Limb (tissue), 2 donors: ENCODE measurements at regions not wholly inside any gene's neighbourhood (a gene's known extent, or its start where the extent isn't known, plus 50 kb on each side); places are given as distances from the start of the nearest gene placed in this dataset.

Source experiments
- DNase-seq, 2 donors: peaks; one replicate each; pipeline ENCODE4 v3.0.0-alpha.2; 2016; ENCODE audit errors: extremely low spot score in 2 of 2

DNA sequence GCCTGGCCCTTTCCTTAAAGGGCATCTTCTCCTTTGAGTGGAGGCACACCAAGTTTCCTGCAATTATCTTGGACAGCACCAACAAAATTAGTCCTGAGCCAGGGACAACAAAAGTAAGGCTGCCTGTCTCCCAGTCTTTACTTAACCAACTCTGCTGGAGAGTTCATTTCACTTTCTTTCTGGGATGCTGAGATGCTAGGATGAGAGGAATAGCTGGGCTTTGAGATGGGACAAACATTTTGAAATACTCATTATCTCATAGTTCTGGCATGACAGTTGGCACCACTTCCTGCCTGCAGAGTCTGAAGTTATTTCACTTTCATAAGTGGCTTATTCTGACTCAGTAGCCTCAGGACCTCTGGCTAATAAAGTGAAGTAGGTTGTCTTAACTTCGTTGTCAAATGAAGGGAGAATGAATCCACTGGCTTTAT is 157.0 kb downstream of the C9orf152 start:
- no peak for DNase-seq

DNA sequence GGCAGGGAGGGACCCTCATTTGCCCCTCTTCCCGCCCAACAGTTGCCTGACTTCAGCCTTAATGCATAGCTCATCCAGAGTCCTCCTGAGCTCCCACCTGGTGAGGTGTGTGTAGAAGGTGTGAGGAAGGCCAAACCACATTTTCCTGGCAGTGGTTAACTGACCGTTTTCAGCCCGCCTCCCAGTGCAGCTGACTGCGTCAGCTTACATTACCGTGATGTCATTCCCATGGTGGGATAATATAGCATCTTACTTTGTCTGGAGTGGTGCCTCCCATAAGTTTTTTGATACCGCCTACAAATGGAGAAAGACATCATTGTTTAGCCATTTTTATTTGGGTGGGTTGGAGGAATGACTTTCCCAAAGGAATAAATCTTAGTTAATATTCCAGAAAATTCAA is 151.9 kb downstream of the C9orf152 start:
- no peak for DNase-seq

DNA sequence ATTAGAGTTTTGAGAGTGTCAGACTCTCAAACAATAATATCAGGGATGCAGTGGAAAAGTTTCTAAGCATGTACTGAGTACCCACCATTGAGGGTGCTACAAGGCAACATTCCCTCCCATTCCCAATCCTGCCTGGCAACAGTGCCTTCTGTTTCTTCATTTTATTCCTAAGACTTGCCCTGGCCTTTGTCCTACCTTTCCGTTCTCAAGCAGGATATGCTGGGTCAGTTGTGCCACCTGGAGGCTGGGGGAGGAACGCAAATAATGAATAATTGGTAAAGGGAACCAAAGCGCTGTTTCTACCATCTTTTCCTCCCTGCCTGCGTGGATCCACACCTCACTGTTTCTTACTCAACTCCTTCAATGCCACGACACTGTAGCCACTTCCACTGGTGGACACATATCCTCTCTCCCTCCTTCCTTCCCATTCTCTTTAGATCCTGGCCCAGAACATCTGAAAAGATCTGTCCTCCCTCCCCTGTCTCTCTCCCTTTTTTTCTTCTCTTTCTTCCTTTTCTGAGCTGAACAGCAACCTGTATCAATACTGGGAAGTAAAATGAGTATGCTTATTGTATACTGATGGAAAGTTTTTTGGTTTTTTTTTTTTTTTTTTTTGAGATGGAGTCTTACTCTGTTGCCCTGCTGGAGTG is 149.5 kb downstream of the C9orf152 start:
- DNase-seq = no peak

DNA sequence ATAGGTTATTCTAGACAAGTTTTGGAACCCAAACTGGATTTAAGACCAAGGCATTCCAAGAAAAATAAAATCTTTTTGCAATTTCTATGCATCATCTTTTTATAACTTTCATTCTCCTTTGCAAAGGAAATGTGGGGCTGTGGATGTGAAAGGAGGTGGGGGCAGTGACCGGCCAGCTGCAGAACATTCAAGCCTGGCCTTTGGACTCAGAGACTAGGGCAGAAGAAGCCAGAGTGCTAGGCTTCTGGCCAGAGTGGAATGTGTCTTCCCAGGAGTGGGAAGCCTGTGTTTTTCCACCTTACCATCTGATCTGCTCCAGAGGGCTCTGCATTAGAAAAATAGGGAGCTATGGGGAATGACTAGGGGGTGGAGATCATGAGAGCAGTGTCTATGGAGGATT is 148.5 kb downstream of the C9orf152 start:
- DNase-seq = no peak

DNA sequence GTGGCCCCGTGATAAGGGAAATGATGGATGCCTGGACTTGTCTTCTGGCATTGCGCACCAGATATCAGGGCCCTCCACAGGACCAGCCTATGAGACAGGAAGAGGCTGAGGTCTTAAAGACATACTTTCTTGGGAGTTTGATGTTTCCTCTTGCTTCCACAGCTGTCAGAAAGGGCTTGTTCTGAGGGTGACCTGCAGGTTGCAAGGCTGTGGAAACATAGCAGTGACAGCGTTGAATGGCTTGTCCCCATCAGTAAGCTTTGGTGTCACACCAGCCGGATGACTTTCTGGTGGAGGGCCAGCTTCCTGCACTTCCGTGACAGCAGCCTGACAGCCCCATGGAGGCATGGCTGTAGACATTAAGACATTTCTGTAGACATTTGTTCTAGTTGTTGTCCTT is 143.2 kb downstream of the C9orf152 start:
- DNase-seq = no peak

DNA sequence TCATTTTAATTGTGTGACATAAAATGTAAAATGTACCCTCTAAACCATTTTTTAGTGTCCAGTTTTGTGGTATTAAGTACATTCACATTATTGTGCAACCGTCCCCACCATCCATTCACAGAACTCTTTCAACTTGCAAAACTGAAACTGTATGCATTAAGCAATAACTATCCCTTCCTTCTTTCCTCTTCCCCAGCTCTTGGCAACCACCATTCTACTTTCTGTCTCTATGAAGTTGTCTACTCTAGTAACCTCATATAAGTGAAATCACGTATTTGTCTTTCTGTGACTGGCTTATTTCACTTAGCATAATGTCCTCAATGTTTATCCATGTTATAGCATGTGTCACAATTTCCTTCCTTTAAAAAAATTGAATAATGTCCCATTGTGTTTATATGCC is 142.4 kb downstream of the C9orf152 start:
- no peak for DNase-seq

DNA sequence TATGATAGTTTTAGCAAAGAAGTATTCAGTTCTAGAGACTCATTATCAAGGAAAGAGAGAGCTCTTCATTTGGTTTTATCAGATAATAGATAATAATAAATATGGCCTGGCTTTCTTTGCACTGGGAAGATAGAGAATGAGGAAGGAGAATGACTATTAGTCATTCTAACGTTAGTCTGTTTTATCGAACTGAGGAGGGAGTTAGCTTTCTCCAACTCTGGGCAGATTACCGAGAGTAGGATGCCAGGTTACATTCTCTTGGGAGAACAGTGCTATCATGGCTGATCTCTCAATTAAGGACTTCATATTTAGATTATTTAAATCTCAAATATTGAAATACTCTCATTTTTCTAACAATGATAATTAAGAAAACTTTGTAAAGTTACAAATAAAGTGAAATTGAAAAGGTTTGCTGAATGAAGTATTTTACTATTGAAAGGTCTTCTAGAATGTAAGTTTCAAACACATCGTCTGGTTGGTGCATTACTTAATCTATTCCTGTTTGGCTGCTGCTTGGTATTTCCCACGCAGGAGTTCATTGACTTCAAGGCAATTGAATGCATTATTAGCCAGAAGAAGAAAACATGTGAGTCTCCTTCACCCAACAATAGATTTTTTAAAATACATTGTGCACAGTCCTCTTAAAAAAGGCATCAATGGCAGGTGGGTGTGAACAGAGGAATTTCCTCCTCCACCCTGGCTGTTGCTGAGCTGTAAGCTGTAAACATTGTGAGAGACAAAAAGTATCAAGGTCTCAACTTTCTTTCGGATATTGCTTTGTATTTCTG is 140.8 kb downstream of the C9orf152 start:
- DNase-seq = no peak

DNA sequence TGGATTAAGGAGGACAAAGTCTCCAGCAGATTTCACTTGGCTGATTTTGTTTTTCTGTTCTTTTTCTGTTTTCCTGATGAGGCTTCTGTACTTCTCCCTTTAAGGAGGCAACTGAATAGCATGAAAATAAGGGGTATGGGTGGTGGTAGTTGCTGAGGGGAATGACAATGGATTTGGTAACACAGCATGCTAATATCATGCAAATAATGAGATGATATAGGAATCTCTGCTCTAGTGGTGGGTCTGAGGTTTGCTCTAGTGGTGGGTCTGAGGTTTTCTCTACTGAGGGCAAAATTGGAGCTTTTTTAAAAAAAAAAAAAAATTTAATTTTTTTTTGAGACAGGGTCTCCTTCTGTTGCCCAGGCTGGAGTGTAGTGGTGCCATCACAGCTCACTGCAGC is 139.7 kb downstream of the C9orf152 start:
- DNase-seq = no peak

DNA sequence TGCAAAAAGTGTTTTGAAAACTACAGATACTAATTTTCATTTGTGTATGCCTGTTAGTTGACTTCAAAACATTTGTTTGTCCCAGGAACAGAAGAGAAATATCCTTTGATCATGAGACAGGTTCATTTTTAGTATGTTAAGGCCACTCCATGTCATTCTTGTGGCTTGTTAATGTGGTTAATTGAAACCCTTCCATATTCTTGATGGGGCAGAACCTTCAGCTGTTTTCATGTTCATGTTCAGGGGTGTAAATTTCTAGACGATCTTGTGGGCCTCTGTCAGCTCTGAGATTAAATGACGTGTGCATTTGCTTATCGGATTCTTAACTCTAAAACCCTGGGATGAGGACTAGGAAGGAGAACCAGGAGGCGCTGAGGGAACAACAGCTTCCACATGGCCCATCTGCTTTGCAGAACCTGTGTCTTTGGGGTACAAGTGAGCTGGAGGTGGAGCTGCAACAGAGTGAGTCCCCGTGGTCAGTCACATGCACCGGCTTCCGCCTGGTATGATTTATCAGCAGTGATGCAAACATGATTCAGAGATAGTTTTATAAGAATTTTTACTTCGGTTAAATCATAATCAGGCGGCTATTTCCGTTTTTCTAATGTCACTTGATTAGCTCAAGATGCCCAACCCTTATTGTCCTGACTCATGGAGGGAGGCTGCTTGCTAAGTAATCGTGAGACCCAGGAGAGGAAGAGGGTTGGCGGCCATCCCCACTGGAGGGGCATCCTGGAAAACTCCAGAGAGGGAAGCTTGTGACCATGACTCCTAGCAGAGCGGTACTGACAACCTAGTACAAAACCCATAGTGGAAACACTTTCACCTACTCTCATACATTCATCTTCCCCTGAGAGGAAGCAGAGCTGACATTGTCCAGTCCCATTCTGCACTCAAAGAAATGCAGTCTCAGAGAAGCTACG is 138.4 kb downstream of the C9orf152 start:
- no peak for DNase-seq

DNA sequence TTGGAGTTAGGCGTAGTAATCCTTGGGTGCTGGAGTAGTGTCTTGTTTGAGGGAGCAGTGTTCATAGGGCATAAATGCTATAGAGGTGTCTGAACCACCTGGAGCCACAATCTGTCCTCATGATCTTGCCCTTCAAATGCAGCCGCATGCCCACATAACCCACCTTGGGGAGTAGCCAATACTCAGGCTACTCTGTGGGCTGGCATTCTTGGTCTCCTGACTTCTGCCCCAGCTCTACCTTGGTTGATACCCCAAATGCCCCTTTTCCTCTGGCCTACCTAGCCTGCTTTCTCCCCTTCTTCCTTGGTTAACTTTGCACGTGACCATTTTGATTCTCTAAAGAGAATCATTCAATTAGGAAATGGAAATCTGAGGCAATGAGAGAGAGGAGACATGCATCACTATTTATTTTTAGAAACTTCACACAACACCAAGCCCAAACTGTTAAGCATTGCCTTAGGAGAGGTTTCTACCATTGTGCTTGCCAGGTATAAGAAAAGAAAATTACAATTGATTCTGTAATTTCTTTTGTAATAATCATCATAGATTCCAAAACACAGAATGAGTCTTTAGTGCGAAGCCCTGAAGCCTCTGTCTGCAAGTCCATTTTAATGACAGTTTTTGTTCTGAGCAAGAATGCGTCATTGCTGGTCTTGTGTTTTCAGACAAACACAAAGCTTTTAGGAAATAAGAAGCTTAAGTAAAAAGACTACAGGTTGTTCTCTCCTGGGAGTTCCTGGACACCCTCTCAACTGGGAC is 135.2 kb downstream of the C9orf152 start:
- DNase-seq = no peak

DNA sequence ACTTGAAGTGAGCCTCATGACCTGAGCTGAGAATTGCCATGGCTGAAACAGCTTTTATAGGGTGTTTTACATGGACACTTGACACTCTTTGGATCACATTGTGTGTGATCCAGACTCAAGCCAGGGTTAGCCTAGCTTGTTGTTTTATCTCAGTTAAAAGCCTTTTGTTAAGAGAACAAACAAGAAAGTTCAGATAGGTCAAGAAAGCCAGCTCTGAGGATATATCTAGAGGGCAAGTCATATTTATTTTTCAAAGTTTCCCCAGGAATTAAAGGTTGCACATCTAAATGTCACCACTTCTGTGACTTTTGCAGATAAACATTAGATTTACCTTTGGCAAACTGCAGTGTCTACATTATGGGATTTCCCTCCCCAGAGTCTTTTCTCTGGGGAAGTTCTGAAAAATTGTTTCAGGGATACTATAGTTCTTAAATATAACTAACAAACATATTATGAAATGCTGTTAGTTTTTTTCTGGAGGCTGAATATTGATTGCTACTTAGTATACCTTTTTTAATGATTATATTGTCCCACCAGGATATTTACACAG is 134.5 kb downstream of the C9orf152 start:
- DNase-seq = no peak

DNA sequence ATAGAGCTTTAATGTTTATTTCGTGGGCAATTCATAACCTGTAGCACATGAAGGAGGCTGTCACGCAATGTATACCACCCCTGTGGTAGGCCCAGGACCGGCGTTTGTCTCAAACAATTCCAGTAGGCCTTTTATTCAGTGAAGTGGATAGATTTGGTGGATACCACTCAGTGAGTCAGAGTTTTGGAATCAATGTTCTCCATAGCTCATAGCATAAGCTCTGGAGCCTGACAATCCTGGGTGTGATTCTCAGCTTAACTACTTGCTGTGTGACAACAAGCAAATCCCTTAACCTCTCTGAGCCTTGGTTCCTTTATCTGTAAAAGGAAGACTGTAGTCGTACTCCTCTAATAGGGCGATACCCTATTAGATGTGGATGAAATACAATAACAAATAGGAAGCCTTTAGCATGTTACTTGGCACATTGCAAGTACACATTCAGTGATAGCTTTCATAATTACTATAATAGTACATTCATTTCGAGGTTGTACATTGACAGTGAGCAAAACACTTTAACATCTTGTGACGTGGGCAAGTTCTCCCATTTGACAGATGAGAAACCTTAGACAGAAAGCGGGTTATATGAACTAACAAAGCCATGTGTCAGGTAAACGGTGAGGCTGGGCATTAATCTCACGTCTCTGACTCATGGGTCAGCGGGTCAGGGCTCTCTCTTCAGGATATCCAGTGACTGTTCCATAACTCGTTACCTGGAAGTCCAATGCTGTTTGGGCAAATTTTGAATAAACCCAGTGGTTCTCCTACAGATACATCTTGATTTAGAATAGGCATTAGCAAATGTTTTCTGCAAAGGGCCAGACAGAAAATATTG is 130.8 kb downstream of the C9orf152 start:
- no peak for DNase-seq

DNA sequence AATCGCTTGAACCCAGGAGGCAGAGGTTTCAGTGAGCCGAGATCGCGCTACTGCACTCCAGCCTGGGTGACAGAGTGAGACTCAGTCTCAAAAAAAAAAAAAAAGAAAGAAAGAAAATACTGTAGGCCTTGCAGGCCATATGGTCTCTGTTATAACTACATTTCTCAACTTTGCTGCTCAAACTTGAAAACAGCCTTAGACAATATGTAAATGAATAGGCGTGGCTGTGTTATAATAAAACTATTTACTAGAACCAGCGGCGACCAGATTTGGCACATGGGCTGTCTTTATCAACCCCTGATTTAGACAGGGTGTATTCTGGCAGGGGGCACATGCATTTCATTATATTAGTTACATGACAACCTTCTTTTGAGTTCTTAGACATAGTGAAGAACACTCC is 130.0 kb downstream of the C9orf152 start:
- DNase-seq = no peak

DNA sequence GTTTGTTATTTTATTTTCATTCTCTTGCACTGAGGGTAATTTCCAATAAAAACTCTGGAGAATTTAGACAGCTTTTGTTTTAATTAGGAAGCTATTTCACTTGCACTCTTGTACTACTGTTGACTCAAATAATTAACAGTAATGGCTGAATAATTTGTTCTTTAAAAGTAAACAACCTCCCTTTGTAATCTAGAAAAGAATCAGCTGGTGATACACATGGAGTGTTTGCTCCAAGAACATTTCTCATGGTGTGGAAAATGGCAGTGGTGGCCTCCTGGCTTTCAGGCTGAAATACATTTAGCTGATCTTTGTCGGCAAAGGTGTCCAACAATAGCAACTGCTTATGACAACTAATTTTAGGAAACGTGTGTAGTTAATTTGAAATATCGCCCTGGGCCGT is 129.4 kb downstream of the C9orf152 start:
- no peak for DNase-seq

DNA sequence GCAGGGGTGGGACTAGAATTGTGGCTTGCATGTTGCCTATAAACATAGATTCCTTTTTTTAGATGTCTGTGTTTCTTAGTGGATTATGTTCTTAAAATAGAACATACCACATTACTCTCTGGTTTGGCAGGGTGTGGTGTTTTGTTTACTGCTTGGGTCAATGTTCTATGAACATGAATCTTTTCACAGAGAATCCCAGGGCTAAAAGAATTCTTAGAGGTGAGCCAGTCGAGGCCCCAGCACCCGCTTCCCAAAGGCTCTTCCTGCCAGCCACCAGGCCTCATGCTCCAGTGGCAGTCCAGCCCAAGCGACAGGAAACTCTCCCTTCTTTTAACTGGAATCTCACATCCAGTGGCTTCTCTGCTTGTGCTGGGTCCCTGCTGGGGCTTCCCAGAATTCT is 126.6 kb downstream of the C9orf152 start:
- DNase-seq = no peak

DNA sequence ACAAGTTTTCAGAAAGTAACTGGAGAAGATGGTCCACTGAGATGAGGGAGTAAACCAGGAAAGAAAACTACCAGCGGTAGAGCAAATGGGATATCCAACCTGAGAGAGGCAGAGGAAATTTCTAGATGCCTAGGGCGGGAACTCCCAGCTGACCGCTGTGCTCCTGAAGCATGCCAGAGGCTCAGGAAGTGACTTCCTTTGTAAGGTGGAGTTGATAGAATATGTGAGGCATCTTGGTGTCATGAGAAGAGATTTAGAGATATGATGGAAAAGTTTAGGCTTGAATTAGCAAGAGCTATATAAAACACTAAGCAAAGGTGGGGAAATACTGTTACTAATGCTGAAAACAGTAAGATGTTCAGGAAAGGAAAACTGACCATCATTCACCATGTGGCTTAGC is 124.1 kb downstream of the C9orf152 start:
- DNase-seq = no peak

DNA sequence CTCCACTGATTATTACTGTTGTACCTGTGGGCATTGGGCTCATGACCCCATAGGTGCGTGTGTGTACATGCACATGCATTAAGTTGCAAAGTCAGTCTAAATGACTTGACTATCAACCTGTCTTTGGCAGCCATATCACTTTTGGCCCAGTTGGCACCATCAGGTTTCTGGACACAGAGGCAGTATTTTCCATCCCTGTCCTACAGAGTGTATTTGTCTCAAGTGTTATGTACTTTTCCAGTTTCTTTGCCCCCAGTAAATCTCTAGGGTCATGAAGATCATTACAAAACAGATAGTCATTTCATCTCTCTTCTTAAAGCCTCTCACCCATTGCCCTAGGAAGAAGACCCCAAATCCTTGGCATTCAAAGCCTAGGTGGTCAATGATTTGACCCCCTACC is 121.4 kb downstream of the C9orf152 start:
- no peak for DNase-seq

DNA sequence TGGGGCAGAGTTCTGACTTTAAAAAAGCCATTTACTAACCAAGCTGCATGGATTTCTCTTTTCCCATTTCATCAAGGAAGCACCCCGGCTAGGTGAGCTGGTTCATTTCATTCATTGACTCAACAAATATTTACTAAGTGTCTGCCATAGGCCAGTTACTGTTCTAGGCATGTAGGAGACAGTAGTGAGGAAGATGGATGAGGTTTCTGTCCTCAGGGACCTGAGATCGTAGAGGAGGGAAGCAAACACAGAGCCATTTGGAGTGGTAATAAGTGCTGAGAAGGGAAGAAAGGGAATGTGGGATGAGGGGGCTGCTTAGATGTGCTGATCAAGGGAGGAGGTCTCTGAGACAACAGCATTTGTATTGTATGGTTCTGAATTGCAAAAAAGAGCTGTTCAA is 120.4 kb downstream of the C9orf152 start:
- DNase-seq = no peak

DNA sequence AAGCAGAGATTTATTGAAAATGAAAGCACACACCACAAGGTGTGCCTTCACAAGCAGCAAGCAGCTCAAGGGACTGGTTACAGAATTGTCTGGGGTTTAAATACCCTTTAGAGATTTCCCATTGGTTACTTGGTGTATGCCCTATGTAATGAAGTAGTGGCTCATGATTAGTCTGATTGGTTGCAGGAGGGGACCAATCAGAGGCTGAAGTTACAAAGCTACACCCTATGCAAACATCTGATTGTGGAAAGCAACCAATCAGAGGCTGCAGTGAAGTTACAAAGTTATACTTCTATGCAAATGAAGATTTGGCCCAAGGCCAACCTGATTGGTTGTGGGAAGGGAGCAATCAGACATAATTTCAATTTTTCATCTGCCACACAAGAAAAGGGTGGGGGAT is 119.9 kb downstream of the C9orf152 start:
- DNase-seq = no peak

DNA sequence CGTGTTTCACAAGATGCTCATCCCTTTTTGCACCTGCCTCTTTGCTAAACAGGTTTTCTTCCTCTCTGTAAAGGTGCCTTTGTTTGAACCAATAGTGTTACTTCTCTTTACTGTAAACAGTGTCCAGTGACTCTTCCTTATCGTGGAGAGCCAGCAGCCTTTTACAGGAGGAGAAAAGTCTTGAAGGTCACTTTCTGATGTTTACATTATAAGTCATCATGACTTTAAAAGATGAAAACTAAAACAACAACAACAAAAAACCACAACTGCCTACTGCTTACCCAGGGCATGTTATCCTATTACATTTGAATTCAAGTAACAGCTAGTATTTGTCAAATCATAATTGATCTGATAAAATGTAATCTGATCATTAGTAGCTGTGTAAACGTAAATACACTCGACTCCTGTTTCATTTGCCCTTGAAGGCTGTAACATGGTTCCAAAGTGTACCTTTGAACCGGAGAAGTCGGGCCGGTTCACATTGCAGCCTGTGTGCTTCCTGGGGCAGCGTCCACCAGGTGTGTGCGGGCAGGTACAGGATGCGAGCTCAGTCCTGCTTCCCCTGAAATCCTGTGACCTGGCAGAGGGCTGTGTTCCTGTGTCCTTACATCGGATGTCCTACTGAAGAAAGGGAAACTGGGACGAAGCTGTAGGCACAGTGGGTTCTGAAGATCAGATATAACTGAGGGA is 118.1 kb downstream of the C9orf152 start:
- DNase-seq = no peak
